ENCODE measurements at regions not wholly inside any gene's neighbourhood (a gene's known extent, or its start where the extent isn't known, plus 50 kb on each side); places are given as distances from the start of the nearest gene placed in this dataset.
A peak's percentile ranks its signal among the peaks of the same experiment; 100 is the strongest.

DNA sequence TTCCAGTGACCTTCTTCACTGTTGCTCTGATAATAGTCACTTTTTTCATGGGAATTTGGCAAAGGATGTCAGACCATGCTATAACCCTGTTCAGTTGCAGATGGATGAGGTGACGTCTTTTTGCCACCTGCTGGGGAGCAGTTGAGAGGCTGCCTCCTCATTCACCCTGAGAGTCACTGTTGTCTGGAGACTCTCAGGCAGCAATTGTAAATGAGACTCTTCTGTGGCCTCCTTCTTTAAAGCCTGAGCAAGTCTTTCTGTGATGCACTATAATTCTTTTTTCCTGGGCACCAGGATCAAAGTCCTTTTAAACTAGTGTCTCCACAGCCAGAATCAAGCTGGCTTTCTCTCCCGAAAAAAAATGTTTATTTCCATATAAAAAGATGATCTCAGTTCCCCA is 345.1 kb downstream of the ARL4A start:
- Mint-ChIP-seq H3K4me3 (no peak overlapping the region), H3K9me3 (peaks cover 10% of the 10 kb centered on the region), H3K36me3 (ENCODE audit: insufficient read depth) (no peaks in the 10 kb centered on the region), H3K4me1 (ENCODE audit: low read depth) (no peaks in the 10 kb centered on the region), H3K27me3 (ENCODE audit: low read depth) (peaks cover 3% of the 10 kb centered on the region)
- DNase-seq (no peak), ATAC-seq (no peak)

DNA sequence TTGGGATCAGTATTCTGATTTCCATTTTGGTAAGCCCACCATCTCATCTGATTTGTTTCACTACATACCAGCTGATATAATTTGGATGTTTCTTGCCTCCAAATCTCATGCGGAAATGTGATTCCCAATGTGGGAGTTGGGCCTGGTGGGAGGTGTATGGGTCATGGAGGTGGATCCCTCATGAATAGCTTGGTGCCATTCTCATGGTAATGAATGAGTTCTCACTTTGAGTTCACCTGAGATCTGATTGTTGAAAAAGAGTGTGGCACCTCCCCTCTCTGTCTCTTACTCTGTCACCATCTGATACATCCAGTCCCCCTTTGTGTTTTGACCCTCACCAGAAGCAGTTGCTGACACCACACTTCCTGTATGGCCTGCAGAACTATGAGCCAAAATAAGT is 347.3 kb downstream of the ARL4A start:
- H3K4me1 Mint-ChIP-seq (ENCODE audit: low read depth), result no peaks in the 10 kb centered on the region
- peaks cover 10% of the 10 kb centered on the region for H3K9me3 Mint-ChIP-seq
- no peak for ATAC-seq
- H3K27me3 Mint-ChIP-seq (ENCODE audit: low read depth), result peaks cover 8% of the 10 kb centered on the region
- H3K36me3 Mint-ChIP-seq (ENCODE audit: insufficient read depth), result no peaks in the 10 kb centered on the region
- no peak overlapping the region for H3K4me3 Mint-ChIP-seq
- DNase-seq, result no peak

DNA sequence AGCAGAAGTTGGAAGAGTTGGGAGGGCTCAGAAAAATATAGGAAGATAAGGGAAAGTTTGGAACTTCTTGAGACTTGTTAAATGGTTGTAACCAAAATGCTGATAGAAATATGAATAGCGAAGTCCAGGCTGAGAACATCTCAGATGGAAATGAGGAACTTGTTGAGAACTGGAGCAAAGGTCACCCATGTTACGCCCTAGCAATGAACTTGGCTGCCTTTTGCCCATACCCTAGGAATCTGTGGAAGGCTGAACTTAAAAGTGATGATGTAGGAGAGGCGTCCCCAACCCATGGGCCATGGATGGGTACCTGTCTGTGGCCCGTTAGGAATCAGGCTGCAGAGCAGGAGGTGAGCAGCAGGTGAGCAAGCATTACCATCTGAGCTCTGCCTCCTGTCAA is 347.8 kb downstream of the ARL4A start:
- peaks cover 9% of the 10 kb centered on the region for H3K27me3 Mint-ChIP-seq (ENCODE audit: low read depth)
- no peak for DNase-seq

DNA sequence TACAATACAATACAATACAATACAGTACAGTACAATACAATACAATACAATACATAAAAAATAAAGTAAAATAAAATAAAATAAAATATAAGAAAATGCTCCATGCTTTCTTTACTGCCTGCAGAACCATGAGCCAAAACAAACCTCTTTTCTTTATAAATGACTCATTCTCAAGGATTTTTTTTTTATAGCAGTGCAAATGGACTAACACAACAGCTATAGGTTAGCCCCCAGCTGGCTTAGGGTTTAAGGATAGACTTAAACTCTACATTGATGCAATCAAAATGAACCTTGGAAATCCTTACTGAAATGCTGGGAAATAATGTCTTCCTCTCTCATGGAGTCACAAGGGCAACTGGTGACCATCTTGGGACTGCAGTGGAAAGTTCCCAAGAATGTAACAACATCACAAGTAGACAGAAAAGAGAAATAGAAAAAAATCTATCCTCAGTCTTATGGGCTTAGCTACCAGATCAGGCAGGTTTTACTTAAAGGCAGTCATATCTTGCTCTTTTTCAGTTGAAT is 348.9 kb downstream of the ARL4A start:
- Mint-ChIP-seq H3K36me3 (ENCODE audit: insufficient read depth) (no peaks in the 10 kb centered on the region), H3K4me1 (ENCODE audit: low read depth) (no peaks in the 10 kb centered on the region), H3K4me3 (no peak overlapping the region), H3K9me3 (peaks cover 10% of the 10 kb centered on the region), H3K27me3 (ENCODE audit: low read depth) (peaks cover 10% of the 10 kb centered on the region)
- ATAC-seq (no peak), DNase-seq (no peak)

More for the DNA sequence above, 347.8 kb downstream of the ARL4A start:
- Mint-ChIP-seq H3K9me3 (peaks cover 10% of the 10 kb centered on the region), H3K4me3 (no peak overlapping the region), H3K4me1 (ENCODE audit: low read depth) (no peaks in the 10 kb centered on the region), H3K36me3 (ENCODE audit: insufficient read depth) (no peaks in the 10 kb centered on the region)
- ATAC-seq, result no peak

DNA sequence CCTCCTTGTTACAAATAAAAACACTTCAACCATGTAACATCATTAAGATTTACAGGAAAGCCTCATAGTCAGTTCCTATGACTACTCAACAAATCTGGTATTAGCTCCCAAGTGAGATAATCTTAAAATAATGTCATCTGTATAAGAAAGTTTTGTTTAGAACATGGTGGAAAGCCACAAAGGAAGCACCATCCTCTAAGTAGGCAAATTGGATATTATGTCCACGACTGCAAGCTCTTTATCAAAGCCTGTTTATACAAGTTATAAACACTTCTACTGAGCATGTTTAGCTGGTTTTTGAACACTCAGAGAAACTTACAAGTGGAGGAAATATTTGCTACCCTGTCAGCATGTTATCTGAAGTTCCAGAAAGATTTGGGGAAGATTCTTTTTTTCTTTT is 349.8 kb downstream of the ARL4A start:
- DNase-seq, result no peak

DNA sequence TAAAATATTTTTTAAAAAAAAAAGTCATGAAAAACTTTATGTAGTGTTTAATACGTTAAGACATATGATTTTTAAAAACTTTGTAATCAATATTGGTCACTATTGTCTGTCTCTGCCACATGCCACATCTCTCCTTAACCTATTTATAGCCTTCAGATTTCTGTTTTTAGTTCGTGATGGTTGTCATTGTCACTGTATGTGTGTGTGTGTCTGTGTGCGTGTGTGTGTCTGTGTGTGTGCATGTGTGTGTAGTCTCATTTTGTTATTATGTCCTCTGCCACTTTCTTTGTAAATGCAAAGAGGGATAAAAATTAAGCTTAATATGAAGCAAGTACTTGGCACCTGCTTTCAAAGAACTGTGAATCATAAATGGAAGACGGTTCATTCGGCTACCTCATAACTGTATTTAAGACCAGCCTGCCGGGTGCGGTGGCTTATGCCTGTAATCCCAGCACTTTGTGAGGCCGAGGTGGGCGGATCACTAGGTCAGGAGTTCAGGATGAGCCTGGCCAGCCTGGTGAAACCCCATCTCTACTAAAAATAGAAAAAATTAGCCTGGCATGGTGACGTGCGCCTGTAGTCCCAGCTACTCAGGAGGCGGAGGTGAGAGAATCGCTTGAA is 354.0 kb downstream of the ARL4A start:
- Mint-ChIP-seq H3K4me3 (no peak overlapping the region), H3K9me3 (peaks cover 2% of the 10 kb centered on the region), H3K4me1 (ENCODE audit: low read depth) (no peaks in the 10 kb centered on the region), H3K36me3 (ENCODE audit: insufficient read depth) (no peaks in the 10 kb centered on the region), H3K27me3 (ENCODE audit: low read depth) (peaks cover 14% of the 10 kb centered on the region)
- ATAC-seq, result no peak
- no peak for DNase-seq

More for the DNA sequence above, 349.8 kb downstream of the ARL4A start:
- ATAC-seq, result no peak
- Mint-ChIP-seq H3K27me3 (ENCODE audit: low read depth) (peaks cover 11% of the 10 kb centered on the region), H3K4me1 (ENCODE audit: low read depth) (no peaks in the 10 kb centered on the region), H3K4me3 (no peak overlapping the region), H3K36me3 (ENCODE audit: insufficient read depth) (no peaks in the 10 kb centered on the region), H3K9me3 (peaks cover 10% of the 10 kb centered on the region)

DNA sequence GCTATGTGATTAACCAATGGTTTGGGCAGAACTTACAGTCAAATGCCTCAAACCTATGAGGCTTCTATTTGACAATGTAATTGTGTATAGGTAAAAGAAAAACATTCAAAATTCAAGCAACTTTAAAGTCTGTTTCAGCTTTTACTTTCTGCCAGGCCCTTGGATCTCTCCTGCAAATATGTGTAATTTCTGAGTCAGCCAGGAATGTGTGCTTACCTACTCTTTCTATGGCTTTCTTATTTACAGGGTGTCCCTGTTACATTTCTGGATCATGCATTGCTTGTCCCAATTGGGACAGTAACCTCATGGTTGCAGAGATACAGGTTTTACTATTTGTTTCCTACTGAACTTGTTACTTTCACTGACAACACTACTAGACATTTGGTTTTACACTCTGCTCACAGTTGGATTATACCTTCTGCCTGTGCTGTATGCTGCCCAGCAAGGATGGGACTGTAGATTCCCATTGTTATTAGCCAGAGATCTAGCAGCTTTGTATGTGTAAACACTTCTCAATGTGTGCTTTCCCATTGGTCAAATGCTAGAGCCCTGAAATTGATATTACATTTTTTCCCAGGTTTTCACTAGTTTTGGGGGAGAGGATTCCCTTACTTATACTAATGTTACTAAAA is 355.3 kb downstream of the ARL4A start:
- Mint-ChIP-seq H3K4me1 (ENCODE audit: low read depth) (no peaks in the 10 kb centered on the region), H3K9me3 (no peaks in the 10 kb centered on the region), H3K36me3 (ENCODE audit: insufficient read depth) (no peaks in the 10 kb centered on the region), H3K4me3 (no peak overlapping the region), H3K27me3 (ENCODE audit: low read depth) (peaks cover 12% of the 10 kb centered on the region)
- DNase-seq (no peak), ATAC-seq (no peak)

DNA sequence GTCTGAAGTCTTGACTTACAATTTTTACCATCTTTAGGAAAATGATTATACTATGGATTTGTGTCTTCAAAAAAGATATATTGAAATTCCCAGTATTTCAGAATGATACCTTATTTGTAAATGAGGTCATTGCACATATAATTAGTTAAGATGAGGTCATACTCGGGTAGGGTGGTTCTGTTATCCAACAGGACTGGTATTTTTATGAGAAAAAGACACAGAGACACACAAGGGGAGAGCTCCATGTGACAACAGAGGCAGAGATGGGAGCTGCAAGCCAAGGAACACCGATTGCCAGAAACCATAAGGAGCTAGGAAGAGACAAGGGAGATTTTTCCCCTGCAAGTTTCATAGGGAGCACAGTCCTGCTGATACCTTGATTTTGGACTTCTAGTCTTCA is 356.9 kb downstream of the ARL4A start:
- no peaks in the 10 kb centered on the region for H3K4me1 Mint-ChIP-seq (ENCODE audit: low read depth)
- no peak overlapping the region for H3K4me3 Mint-ChIP-seq
- H3K9me3 Mint-ChIP-seq, result no peaks in the 10 kb centered on the region
- DNase-seq (no peak), ATAC-seq (no peak)
- H3K36me3 Mint-ChIP-seq (ENCODE audit: insufficient read depth), result no peaks in the 10 kb centered on the region
- H3K27me3 Mint-ChIP-seq (ENCODE audit: low read depth), result peaks cover 10% of the 10 kb centered on the region

DNA sequence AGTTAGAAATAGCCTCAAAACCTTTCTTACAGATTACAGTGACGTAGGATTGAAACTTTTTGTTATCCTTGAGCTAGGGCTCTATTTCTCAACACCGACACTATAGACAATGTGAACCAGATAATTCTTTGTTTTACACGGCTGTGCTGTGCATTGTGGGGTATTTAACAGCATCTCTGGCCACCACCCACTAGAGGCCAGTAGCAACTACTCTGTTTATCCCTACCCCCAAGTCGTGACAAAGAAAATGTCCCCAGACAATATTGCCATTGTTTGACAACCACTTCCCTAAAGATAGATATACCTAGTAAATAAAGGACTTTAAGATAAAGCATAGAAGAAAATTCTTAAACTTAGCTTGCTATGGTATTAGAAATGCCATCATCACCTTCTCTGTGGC is 359.6 kb downstream of the ARL4A start:
- no peaks in the 10 kb centered on the region for H3K9me3 Mint-ChIP-seq
- peaks cover 4% of the 10 kb centered on the region for H3K27me3 Mint-ChIP-seq (ENCODE audit: low read depth)
- no peaks in the 10 kb centered on the region for H3K36me3 Mint-ChIP-seq (ENCODE audit: insufficient read depth)
- H3K4me3 Mint-ChIP-seq, result no peak overlapping the region
- ATAC-seq (no peak), DNase-seq (no peak)
- H3K4me1 Mint-ChIP-seq (ENCODE audit: low read depth), result no peaks in the 10 kb centered on the region

DNA sequence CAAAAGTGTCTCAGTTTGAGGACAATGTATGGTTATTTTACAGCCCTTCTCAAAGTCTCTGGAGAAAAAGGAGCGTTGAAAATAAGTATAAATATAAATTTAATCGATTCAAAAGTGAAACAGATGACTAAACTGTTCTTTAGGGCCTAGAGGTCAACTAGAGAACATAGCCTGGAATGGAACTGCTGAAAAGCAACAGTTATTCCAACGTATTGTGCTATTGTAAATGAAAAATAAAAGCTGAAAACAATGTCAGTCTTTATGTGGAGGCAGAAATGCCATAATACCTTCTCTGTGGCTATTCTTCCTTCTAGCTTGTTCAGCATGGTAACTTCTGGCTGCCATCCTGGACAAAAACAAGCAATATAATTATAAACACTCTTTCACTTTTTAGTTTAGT is 362.5 kb downstream of the ARL4A start:
- no peaks in the 10 kb centered on the region for H3K27me3 Mint-ChIP-seq (ENCODE audit: low read depth)
- no peaks in the 10 kb centered on the region for H3K9me3 Mint-ChIP-seq
- H3K36me3 Mint-ChIP-seq (ENCODE audit: insufficient read depth), result no peaks in the 10 kb centered on the region
- no peak overlapping the region for H3K4me3 Mint-ChIP-seq
- H3K4me1 Mint-ChIP-seq (ENCODE audit: low read depth), result no peaks in the 10 kb centered on the region
- ATAC-seq (no peak), DNase-seq (no peak)

DNA sequence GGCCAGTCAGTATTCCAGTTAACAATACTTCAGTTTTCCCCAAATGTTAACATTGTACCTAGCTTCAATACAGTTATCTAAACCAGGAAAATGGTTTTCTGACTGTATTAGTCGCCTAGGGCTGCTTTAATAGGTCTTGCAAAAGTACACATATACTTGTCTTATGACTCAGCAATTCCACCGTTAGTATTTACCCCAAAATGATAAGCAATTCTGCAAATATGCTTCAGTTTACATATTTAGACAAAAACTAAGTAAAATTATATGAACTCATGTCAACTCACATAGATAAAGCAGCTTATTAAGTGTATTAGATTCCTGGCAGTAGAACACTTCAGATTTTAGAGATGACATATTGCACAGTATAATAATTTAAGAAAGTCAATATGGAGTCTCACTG is 363.3 kb downstream of the ARL4A start:
- no peaks in the 10 kb centered on the region for H3K9me3 Mint-ChIP-seq
- no peak overlapping the region for H3K4me3 Mint-ChIP-seq
- no peaks in the 10 kb centered on the region for H3K36me3 Mint-ChIP-seq (ENCODE audit: insufficient read depth)
- no peaks in the 10 kb centered on the region for H3K4me1 Mint-ChIP-seq (ENCODE audit: low read depth)
- DNase-seq, result no peak
- no peaks in the 10 kb centered on the region for H3K27me3 Mint-ChIP-seq (ENCODE audit: low read depth)
- no peak for ATAC-seq

DNA sequence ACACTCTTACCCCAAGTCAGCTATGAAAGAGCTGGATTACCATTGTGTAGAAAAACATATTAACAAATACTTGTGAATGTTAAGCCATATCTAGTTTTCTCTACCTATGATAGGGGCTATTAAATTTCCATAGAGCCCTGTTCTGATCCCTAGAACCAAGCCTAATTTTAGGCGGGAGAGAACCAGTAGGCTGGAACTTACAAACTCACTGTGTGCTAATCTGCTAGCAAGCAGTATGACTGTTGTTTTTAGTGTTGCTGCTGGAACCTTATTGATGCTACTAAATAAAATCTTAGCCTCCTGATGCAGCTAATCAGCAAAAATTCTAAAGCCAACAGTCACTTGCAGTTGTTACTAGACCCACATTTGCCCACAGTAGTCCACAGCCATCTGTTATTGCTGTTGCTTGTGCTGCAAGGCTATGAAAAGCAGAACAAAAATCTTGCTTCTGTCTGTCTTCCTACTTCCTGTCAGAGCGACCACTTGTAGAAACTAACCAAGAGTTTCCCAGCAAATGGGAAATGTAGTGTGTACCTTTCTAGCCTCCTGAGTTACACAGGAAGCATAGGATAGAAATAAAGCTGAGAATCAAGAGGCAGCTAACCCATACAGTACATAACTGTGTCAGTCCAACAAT is 368.4 kb downstream of the ARL4A start:
- Mint-ChIP-seq H3K4me3 (no peak overlapping the region), H3K4me1 (ENCODE audit: low read depth) (peaks cover 16% of the 10 kb centered on the region), H3K27me3 (ENCODE audit: low read depth) (no peaks in the 10 kb centered on the region), H3K36me3 (ENCODE audit: insufficient read depth) (no peaks in the 10 kb centered on the region), H3K9me3 (no peaks in the 10 kb centered on the region)
- DNase-seq (no peak), ATAC-seq (no peak)

DNA sequence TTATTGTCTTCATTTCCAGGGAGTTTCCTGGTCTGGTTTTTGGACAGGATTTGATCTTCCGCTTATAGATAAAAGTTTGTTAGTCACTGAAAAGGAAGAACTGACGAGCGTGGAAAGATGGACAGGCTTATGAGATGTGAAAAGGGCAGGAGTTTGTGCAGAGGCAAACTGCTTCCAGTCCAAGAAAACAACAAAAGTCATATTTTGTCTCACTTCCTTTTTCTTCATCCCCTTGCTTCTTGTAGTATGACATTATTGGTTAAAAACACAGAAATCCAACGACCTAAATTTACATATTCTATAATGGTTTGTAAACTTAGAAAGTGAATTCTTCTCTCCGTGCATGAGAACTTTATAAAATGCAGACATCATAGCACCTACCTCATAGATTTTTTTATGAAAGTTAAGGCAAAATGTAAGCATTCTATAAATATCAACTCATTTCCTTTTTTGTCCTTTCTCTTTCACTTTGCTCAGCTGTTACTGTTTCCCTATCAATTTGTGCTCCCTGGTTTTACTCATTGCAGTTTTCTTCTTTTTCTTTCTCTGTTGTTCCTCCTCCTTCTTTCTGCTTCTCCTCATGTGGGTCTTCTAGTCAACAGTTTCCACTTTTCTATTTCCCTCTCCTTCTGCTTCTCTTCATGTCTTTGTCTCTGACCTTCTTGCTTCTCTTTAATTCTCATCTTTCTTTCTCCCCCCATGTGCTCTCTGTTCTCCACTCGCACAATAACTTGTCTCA is 370.2 kb downstream of the ARL4A start:
- Mint-ChIP-seq H3K36me3 (ENCODE audit: insufficient read depth) (no peaks in the 10 kb centered on the region), H3K27me3 (ENCODE audit: low read depth) (no peaks in the 10 kb centered on the region), H3K4me1 (ENCODE audit: low read depth) (peaks cover 16% of the 10 kb centered on the region), H3K9me3 (no peaks in the 10 kb centered on the region), H3K4me3 (peak overlapping the region; percentile 60)
- no peak for DNase-seq
- no peak for ATAC-seq

DNA sequence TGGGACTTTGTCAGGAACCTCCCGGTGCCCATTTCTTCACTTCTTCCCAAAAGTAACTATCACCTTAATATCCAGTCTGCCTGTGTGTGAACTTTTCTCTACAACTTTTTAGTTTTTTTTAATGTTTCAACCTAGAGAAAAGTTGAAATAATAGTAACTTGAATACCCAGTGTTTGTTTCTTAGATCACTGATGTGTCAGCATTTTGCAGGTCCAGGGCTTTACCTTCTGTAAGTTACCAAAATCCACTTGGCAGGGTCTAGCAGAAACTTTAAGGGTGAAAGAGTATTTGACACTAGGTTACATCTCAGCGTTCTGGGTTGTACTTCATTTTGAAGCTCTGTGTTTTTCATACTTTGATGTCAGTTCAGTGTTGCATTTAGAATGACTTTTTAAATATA is 372.7 kb downstream of the ARL4A start:
- peaks cover 16% of the 10 kb centered on the region for H3K4me1 Mint-ChIP-seq (ENCODE audit: low read depth)
- H3K36me3 Mint-ChIP-seq (ENCODE audit: insufficient read depth), result no peaks in the 10 kb centered on the region
- H3K9me3 Mint-ChIP-seq, result no peaks in the 10 kb centered on the region
- no peak overlapping the region for H3K4me3 Mint-ChIP-seq
- ATAC-seq, result no peak
- no peaks in the 10 kb centered on the region for H3K27me3 Mint-ChIP-seq (ENCODE audit: low read depth)
- DNase-seq, result no peak

Measured in activated T-cell treated with anti-CD3 and anti-CD28 coated beads, Interleukin-2, amount 50 U/mL, for 4 hours (primary cell).